ENCODE measurements at regions not wholly inside any gene's neighbourhood (a gene's known extent, or its start where the extent isn't known, plus 50 kb on each side); places are given as distances from the start of the nearest gene placed in this dataset.

GRCh38 chr13:85970727-85971126 is 171.5 kb upstream of the SLITRK6 start:
- Mint-ChIP-seq H3K4me1 (no peaks in the 10 kb centered on the region), H3K4me3 (no peak overlapping the region), H3K27ac (no peak overlapping the region), H3K27me3 (ENCODE audit: low read depth) (no peaks in the 10 kb centered on the region), H3K36me3 (ENCODE audit: insufficient read depth in 1 of 3, low read depth in 3 of 3) (no peaks in the 10 kb centered on the region; a peak in 1 of 7 replicates), H3K9me3 (no peaks in the 10 kb centered on the region; a peak in 1 of 5 replicates)
- no peak overlapping the region for H2BK12ac ChIP-seq (ENCODE audit: insufficient read length, low read depth, low read length)
- H3K4me1 ChIP-seq (ENCODE audit: insufficient read depth, low read length), result no peaks in the 10 kb centered on the region
- H2BK120ac ChIP-seq (ENCODE audit: low read depth, low read length, poor library complexity, severe bottlenecking), result no peak overlapping the region
- H3K79me2 ChIP-seq (ENCODE audit: insufficient read depth, low read length), result no peaks in the 10 kb centered on the region
- no peak overlapping the region for H4K8ac ChIP-seq (replicated peaks; ENCODE audit: insufficient read length, low read depth, low read length)
- H3K23me2 ChIP-seq (ENCODE audit: insufficient read length, low read depth, low read length, poor library complexity, severe bottlenecking), result no peaks in the 10 kb centered on the region
- no peak overlapping the region for H3K56ac ChIP-seq (ENCODE audit: insufficient read length, low read depth, low read length)
- H2BK15ac ChIP-seq (ENCODE audit: low read depth, low read length), result no peak overlapping the region
- H3K4ac ChIP-seq (ENCODE audit: low read depth, low read length), result no peak overlapping the region
- no peaks in the 10 kb centered on the region for H3K79me1 ChIP-seq (ENCODE audit: insufficient read depth, low read depth, low read length, poor library complexity, severe bottlenecking)
- no peak overlapping the region for H3T11ph ChIP-seq (ENCODE audit: low read length)
- H3K18ac ChIP-seq (ENCODE audit: insufficient read length, low read depth, low read length), result no peak overlapping the region
- H3K14ac ChIP-seq (ENCODE audit: insufficient read depth, low read length), result no peak overlapping the region
- H3K23ac ChIP-seq (ENCODE audit: insufficient read length, low read depth, low read length), result no peak overlapping the region
- H3K27me3 ChIP-seq (ENCODE audit: insufficient read depth, low read length), result no peaks in the 10 kb centered on the region
- no peak overlapping the region for H3K9ac ChIP-seq (ENCODE audit: extremely low read depth, insufficient read length, low read length)
- no peak; the same call in 2 of the 3 replicates for TF ChIP-seq CTCF (conservative IDR thresholded peaks at IDR 0.05)
- no peak overlapping the region for H2AK5ac ChIP-seq (ENCODE audit: insufficient read length, low read length)
- H4K91ac ChIP-seq (ENCODE audit: insufficient read length, low read depth, low read length), result no peak overlapping the region
- H3K4me2 ChIP-seq (ENCODE audit: insufficient read depth, insufficient read length, low read length), result no peak overlapping the region
- no peak overlapping the region for H3K27ac ChIP-seq (ENCODE audit: insufficient read length, low read depth, low read length)
- no peak overlapping the region for H2BK20ac ChIP-seq (ENCODE audit: low read depth, low read length, poor library complexity, severe bottlenecking)
- H3K9me3 ChIP-seq (ENCODE audit: control insufficient read depth, low read depth, low read length), result no peaks in the 10 kb centered on the region
- H4K5ac ChIP-seq (ENCODE audit: insufficient read length, low read depth, low read length), result no peak overlapping the region
- no peak for DNase-seq
- no peak overlapping the region for H2BK5ac ChIP-seq (ENCODE audit: insufficient read length, low read length)
- H4K20me1 ChIP-seq (ENCODE audit: control insufficient read depth, insufficient read depth, insufficient read length), result no peaks in the 10 kb centered on the region
- H2AFZ ChIP-seq (ENCODE audit: low read length), result no peak overlapping the region

Data from H9 (cell line).